ENCODE measurements at regions not wholly inside any gene's neighbourhood (a gene's known extent, or its start where the extent isn't known, plus 50 kb on each side); places are given as distances from the start of the nearest gene placed in this dataset.

DNA sequence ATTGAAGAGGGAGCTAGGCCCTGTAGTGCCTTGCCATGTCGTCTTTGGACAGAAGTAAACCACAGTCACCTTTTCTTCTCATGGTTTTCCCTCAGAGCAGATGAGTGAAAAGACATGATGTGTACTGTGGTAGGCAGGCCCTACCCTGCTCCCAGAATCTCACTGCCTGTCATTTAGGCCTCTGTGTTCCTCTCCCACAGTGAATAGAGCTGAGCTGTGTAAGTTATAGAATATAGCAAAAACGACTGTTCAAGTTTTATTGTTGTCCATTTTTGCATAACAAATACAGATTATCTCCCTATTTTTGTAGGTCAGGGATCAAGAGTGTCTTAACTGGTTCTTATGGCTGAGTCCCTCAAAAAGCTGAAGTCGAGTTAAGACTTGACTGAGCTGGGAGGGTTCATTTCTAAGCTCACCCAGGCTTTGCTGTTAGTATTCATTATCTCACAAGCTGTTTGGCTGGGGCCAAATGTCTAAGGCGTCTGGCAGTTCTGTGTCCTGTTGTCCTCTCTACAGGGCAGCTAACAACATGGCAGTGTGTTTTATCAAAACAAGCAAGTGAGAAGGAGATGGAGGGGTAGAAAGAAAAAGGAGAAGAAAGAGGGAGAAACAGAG lies 780.9 kb upstream of the POM121L12 start:
- TF ChIP-seq POLR2A (IDR thresholded peaks at IDR 0.05) (no peak), EP300 (IDR thresholded peaks at IDR 0.05) (no peak), CTCF (IDR thresholded peaks at IDR 0.05) (no peak), POLR2AphosphoS5 (IDR thresholded peaks at IDR 0.05) (no peak)
- WGBS, 2 donors, result 61 to 69% methylated on average over 4 of the region's 4 CpGs
- intact Hi-C loops (cut with DNase I), result no loop called here
- Histone ChIP-seq H3K27ac (no peak overlapping the region), H3K27me3 (no peaks in the 10 kb centered on the region), H3K9me3 (no peaks in the 10 kb centered on the region), H3K4me3 (no peak overlapping the region), H3K36me3 (no peaks in the 10 kb centered on the region), H3K4me1 (peaks cover 0 to 5% (median 2%) of the 10 kb centered on the region in 4 donors)
- no peak for DNase-seq

DNA sequence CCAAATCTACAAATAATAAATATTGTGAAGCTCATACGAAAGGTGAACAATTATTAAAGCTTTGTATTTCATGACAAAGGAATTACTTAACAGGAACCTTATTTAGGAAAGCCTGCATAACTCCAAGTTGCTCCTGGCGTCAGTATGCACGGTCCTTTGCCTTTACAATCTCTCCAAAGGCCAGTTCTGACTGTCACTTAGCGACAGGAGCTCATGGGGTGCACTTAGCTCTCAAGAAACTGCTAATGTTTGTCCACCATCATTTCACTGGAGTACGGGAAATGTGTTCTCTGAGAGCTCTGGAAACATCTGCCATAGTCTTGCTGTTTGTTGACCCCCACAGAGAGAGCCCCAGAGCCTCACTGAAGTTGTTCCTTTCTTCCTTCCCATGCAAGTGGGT lies 781.5 kb upstream of the POM121L12 start:
- intact Hi-C loops (cut with DNase I), result no loop called here
- Histone ChIP-seq H3K4me3 (no peak overlapping the region), H3K27me3 (no peaks in the 10 kb centered on the region), H3K4me1 (peaks cover 0 to 5% (median 2%) of the 10 kb centered on the region in 4 donors), H3K36me3 (no peaks in the 10 kb centered on the region), H3K27ac (no peak overlapping the region), H3K9me3 (no peaks in the 10 kb centered on the region)
- TF ChIP-seq EP300 (IDR thresholded peaks at IDR 0.05) (no peak), POLR2A (IDR thresholded peaks at IDR 0.05) (no peak), CTCF (IDR thresholded peaks at IDR 0.05) (no peak), POLR2AphosphoS5 (IDR thresholded peaks at IDR 0.05) (no peak)
- no peak for DNase-seq
- 67 to 74% methylated on average over 5 of the region's 5 CpGs for WGBS, 2 donors

DNA sequence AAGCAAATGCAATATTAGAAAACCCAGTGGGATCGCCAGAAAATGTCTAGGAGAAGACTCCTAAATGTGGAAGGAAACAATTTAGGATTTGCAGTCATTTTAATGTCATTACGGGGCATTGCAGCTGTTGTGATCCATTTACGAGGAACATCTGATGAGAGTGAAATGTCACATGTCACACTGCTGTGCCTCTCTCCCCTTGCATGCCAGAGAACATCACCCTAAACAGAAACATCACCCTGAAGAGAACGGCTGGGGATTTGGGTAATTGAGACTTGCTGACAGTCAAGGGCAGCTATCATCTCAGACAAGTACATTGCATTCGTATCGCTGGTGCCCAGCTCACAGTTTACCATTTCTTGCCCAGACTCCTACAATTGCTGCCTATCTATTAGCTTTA lies 785.7 kb upstream of the POM121L12 start:
- no peak for DNase-seq
- Histone ChIP-seq H3K27ac (no peak overlapping the region), H3K36me3 (no peaks in the 10 kb centered on the region), H3K9me3 (no peaks in the 10 kb centered on the region), H3K4me1 (no peaks in the 10 kb centered on the region), H3K27me3 (no peaks in the 10 kb centered on the region), H3K4me3 (no peak overlapping the region)
- intact Hi-C loops (cut with DNase I), result no loop called here
- WGBS, 2 donors, result 68 to 72% methylated on average over 6 of the region's 6 CpGs
- TF ChIP-seq EP300 (IDR thresholded peaks at IDR 0.05) (no peak), POLR2AphosphoS5 (IDR thresholded peaks at IDR 0.05) (no peak), CTCF (IDR thresholded peaks at IDR 0.05) (no peak), POLR2A (IDR thresholded peaks at IDR 0.05) (no peak)

DNA sequence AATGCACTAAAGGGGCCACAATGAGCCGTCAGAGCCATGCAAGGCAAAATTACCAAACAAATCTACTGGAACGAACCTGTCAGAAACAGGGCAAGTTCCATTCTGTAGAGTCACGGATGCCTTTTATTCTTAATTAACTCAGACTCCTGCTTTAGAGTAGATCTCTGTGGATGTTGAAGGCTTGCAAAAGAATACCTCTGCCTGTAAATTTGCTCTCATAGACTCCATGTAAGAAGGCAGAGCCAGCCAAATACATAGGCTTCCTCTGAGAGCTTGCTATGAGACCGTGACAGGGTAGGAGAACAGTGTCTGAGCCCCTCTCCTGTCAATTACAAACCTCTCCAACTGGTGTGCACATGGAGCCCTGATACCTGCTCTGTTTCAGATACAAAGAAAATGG lies 787.9 kb upstream of the POM121L12 start:
- no peak overlapping the region for H3K27ac ChIP-seq
- WGBS, 2 donors, result 88% methylated on average over 4 of the region's 4 CpGs
- no peak for TF ChIP-seq POLR2A (IDR thresholded peaks at IDR 0.05)
- no peak for TF ChIP-seq CTCF (IDR thresholded peaks at IDR 0.05)
- no peak for TF ChIP-seq POLR2AphosphoS5 (IDR thresholded peaks at IDR 0.05)
- no peak for TF ChIP-seq EP300 (IDR thresholded peaks at IDR 0.05)
- no peaks in the 10 kb centered on the region for H3K36me3 ChIP-seq
- no peaks in the 10 kb centered on the region for H3K4me1 ChIP-seq
- H3K9me3 ChIP-seq, result no peaks in the 10 kb centered on the region
- intact Hi-C loops (cut with DNase I), result no loop called here
- DNase-seq, result no peak
- no peak overlapping the region for H3K4me3 ChIP-seq
- no peaks in the 10 kb centered on the region for H3K27me3 ChIP-seq

- DNase-seq, result no peak
- H3K36me3 ChIP-seq, result no peaks in the 10 kb centered on the region
- no peak overlapping the region for H3K27ac ChIP-seq
- no peaks in the 10 kb centered on the region for H3K4me1 ChIP-seq
- no peak overlapping the region for H3K4me3 ChIP-seq
- no peaks in the 10 kb centered on the region for H3K9me3 ChIP-seq
- WGBS, 2 donors, result 95% methylated on average over 3 of the region's 3 CpGs
- TF ChIP-seq CTCF (IDR thresholded peaks at IDR 0.05) (no peak), POLR2AphosphoS5 (IDR thresholded peaks at IDR 0.05) (no peak), EP300 (IDR thresholded peaks at IDR 0.05) (no peak), POLR2A (IDR thresholded peaks at IDR 0.05) (no peak)
- intact Hi-C loops (cut with DNase I), result no loop called here
- H3K27me3 ChIP-seq, result no peaks in the 10 kb centered on the region
Measured at GRCh38 chr7:52243685-52244084, 791.7 kb upstream of the POM121L12 start.

Data from sigmoid colon (tissue), 6 donors.